ENCODE measurements at regions not wholly inside any gene's neighbourhood (a gene's known extent, or its start where the extent isn't known, plus 50 kb on each side); places are given as distances from the start of the nearest gene placed in this dataset.

DNA sequence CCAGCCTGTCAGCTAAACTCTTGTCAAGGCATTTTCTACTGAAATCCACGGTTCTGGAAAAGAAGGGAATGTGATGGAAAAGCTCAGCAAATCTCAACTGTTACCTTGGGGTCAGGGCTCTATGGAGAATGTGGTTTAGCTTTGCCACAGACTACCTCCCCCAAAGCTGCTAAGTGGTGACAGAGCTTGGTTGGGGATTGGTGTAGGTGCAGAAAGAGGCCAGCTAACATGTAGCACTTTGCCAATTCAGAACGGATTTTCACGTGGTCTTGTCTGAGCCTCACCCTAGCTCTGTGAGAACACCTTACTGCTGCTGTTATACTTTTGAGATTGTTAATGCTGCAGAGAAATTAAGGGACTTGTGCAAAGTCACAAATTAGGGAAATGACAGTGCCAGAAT, 331.1 kb downstream of the RND3 start:
- DNase-seq, result no peak

GRCh38 chr2:150154308-150154797, 333.1 kb downstream of the RND3 start:
- DNase-seq, result no peak

DNA sequence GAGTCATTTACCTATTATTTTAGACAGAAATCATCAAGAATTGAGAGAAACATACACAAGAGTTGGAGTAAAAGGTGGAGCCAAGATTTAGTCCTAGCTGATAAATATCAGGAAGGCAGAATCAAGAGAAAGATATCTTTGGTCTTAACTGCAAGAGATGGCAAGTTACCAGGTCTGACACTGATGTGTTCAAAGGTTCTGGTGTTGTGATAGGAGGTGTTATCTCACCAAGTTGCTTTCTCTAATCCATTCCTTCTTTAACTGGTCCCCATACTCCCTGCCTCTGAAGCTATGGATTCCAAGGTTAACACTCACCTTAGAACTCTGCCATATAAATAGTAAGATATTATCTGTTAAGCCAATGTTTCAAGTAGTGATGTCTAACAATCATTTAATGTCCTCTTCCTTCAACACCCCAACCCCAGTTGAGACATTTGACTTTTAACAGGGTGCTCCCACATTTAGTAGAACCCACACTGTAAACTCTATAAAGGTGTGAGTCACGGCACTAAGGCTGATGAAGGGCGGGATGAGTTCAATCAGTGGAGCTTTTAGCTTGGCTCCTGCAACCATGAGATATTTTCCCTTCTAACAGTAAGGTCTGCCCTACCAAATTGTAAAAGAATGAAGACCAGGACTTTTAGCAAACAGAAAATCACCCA, 333.7 kb downstream of the RND3 start:
- no peak for DNase-seq

- no peak for DNase-seq
These were observed 335.2 kb downstream of the RND3 start for GRCh38 chr2:150152230-150152629.

GRCh38 chr2:150150144-150150543, 337.3 kb downstream of the RND3 start:
- DNase-seq, result no peak

GRCh38 chr2:150147889-150148683, 339.4 kb downstream of the RND3 start:
- no peak for DNase-seq

- peak; percentile 33 for DNase-seq
These were observed 340.6 kb downstream of the RND3 start for GRCh38 chr2:150146879-150147278.

DNA sequence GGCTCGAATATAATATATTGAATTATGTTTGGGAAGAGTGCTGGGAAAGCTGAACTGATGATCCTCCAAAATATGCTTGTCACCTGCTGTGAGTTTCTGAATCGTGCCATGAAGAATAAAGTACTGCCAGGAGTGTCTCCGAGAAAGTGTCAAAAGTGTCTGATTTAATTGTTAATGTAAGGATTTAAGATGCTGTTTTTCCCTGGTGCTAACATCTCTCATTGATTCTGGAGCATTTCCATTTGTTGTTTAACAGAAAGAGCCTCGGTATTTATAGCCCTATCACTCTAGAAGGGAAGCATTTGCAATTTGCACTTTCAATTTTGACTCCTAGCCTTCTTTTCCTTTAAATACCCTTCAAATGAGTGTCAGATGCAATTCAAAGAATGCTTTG, 342.2 kb downstream of the RND3 start:
- no peak for DNase-seq

GRCh38 chr2:150144546-150145298, 342.7 kb downstream of the RND3 start:
- DNase-seq, result no peak

DNA sequence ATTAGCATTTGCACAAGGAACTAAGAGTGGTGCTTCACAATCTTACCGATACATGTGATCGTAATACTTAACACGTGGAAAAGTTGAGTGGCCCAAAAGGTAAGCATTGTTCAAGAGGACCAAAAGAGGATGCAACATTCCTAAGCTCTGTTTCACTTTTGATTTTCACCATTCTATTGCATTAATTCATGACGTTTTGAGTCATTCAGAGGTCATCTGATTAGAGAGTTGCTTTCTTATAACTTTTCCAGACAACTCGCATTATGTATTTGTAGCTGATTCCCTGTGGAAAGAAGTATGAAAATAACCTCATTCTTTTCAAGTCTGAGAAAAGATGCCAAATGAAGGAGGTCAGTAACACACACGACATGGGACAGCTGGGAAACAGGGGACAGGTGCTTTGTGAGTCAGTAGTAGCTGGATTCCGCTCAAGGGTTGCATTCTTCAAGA, 344.4 kb downstream of the RND3 start:
- DNase-seq, result no peak

- DNase-seq, result no peak
These were observed 344.9 kb downstream of the RND3 start for GRCh38 chr2:150142561-150142960.

- no peak for DNase-seq
These were observed 346.1 kb downstream of the RND3 start for GRCh38 chr2:150141226-150142001.

GRCh38 chr2:150140777-150141176, 346.7 kb downstream of the RND3 start:
- DNase-seq, result no peak

DNA sequence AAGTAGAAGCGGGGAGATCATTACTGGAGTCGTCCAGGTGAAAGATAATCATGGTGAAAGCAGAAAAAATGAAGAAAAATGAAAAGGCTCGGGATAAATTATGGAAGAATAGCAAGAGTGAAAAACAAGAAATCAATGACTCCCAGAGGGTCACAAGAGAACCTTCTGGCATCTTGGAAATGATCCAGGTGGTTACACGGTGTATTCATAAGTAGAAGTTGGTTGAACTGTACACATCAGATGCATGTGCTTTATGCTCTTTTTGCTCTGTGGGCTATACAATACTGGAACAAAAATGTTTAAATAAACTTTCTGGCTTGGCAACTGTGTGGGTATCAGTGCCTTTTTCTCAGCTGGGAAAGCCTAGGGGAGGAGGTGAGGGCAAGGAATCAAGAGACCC, 348.9 kb downstream of the RND3 start:
- DNase-seq, result no peak

DNA sequence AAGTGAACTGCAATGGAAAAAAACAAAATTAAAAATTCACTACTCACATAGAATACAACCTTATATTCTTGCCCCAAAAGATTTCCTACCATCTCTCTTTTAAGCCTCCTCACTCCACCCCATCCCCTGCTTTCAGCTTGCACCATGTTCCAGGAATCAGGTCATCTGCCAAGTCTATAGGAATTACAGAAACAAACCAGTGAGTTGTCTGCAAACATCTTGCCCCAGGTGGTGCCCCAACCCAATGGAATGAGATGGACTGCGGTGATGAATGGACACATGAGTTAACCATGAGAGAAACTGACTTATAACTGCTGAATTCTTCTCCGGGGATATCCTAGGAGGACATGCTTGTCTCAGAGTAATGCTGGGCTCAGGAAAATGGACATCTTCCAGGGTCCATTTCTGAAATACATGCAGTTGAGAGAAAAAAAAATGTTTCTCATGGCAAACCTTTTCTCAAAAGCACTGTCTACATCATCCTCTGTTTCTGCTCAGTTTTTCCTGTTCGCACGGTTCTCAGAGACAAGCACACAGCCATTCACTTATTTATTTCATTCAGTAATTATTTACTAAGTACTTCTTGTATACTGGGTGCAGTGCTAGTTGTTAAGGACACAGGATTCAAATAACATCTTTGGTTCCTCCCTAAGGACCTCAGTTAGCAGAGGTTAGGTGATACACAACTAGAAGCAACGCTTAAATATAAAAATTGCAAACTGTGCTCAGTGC, 350.0 kb downstream of the RND3 start:
- DNase-seq, result no peak

- DNase-seq, result no peak
These were observed 350.6 kb downstream of the RND3 start for GRCh38 chr2:150136893-150137292.

DNA sequence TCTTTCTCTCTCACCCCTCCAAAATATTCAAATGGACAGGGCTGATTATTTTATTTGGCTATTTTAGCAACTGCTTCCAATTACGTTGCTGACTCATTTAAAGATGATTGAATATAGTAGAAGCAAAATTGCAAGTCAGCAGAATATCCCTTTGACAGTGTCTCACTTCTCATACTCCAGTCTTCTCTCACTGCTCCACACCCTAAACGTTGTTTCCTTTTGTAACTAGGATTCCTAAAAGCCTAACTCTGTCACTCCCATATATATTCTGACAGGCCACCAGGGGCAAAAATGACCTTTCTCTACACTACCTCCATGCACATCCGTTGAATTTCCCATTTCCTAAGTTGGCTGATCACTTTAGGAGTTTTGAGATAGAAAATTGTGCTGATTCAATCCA, 351.1 kb downstream of the RND3 start:
- DNase-seq, result no peak

- DNase-seq, result no peak
These were observed 352.1 kb downstream of the RND3 start for GRCh38 chr2:150135223-150135883.

GRCh38 chr2:150134223-150134857, 353.1 kb downstream of the RND3 start:
- no peak for DNase-seq

DNA sequence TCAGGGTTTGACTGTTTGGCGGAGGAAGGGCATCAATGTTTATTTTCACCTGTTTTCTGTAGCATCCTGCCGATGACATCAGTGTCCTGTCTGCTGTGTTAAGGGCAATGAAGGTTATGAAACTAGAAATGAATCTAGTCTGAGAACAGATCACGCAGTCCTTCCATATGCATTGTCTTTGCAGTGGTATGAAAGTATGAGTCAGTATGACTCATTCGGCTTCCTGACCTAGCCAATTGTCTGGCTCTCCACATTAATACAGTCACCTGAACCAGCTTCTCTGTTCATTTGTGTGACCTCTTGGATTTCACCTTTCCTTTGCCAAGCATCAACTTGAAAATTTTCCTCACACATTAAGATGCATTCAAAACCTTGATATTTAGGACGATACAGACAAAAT, 353.8 kb downstream of the RND3 start:
- no peak for DNase-seq

All from T1000 (cell line).